WTC11 (cell line): ENCODE measurements at regions not wholly inside any gene's neighbourhood (a gene's known extent, or its start where the extent isn't known, plus 50 kb on each side); places are given as distances from the start of the nearest gene placed in this dataset.

Experiments
- ATAC-seq: fragments of 200-7000 bp; cut with Tn5 transposase; 2 replicates; pipeline ENCODE4 v1.10.0; 2021; ENCODE audit warnings: mild to moderate bottlenecking, moderate library complexity
- CTCF ChIA-PET: fragments of 300-600 bp; sonication (Branson Sonifier 250); formaldehyde crosslinking; loops from one replicate; lab custom pipeline; 2021; ENCODE audit warnings: antibody characterized with exemption; lab: Charles Lee
- POLR2A ChIA-PET: fragments of 350-600 bp; sonication (Branson Sonifier 250); formaldehyde crosslinking; loops from one replicate; lab custom pipeline; 2021; ENCODE audit warnings: antibody characterized with exemption; lab: Charles Lee
- DNase-seq: peaks from one replicate; pipeline ENCODE4 v3.0.0; 2021; ENCODE audit warnings: low spot score
- H3K27ac Mint-ChIP-seq: 2 replicates; pipeline ENCODE4 v1.8.0; 2021; ENCODE audit warnings: mixed read lengths
- H3K27me3 Mint-ChIP-seq: 2 replicates; pipeline ENCODE4 v1.8.0; 2021; ENCODE audit warnings: low read depth, mild to moderate bottlenecking, moderate library complexity, mixed read lengths
- H3K36me3 Mint-ChIP-seq: 2 replicates; pipeline ENCODE4 v1.8.0; 2021; ENCODE audit warnings: mixed read lengths
- H3K4me1 Mint-ChIP-seq: 2 replicates; pipeline ENCODE4 v1.8.0; 2022; ENCODE audit warnings: mixed read lengths
- H3K4me3 Mint-ChIP-seq: 2 replicates; pipeline ENCODE4 v1.8.0; 2021; ENCODE audit warnings: mild to moderate bottlenecking, moderate library complexity, mixed read lengths
- H3K9me3 Mint-ChIP-seq: 2 replicates; pipeline ENCODE4 v1.8.0; 2021; ENCODE audit warnings: mixed read lengths
- AR ChIP-seq: fragments of 250-450 bp; sonication (Bioruptor Pico); IDR thresholded peaks from 2 replicates; pipeline ENCODE4 v1.9.0; 2021; ENCODE audit warnings: mild to moderate bottlenecking
- ATF3 ChIP-seq: sonication (generic); formaldehyde crosslinking; conservative IDR thresholded peaks from 2 replicates; pipeline ENCODE4 v1.8.1; 2022; ENCODE audit warnings: mild to moderate bottlenecking, missing genetic modification reagents
- ATF6 ChIP-seq: sonication (generic); formaldehyde crosslinking; IDR thresholded peaks from 2 replicates; pipeline ENCODE4 v1.8.1; 2023; ENCODE audit warnings: mild to moderate bottlenecking, missing genetic modification reagents
- CREM ChIP-seq: sonication (generic); formaldehyde crosslinking; IDR thresholded peaks from 2 replicates; pipeline ENCODE4 v1.8.1; 2022; ENCODE audit warnings: mild to moderate bottlenecking, missing genetic modification reagents, moderate library complexity
- ERG ChIP-seq: fragments of 250-450 bp; sonication (Bioruptor Pico); IDR thresholded peaks from 2 replicates; pipeline ENCODE4 v1.8.0; 2021; ENCODE audit warnings: mild to moderate bottlenecking
- HMGA2 ChIP-seq: fragments of 250-450 bp; sonication (Bioruptor Pico); IDR thresholded peaks from 2 replicates; pipeline ENCODE4 v1.4.0; 2021; ENCODE audit warnings: mild to moderate bottlenecking, moderate library complexity
- IRF1 ChIP-seq: sonication (generic); formaldehyde crosslinking; IDR thresholded peaks from 2 replicates; pipeline ENCODE4 v1.8.0; 2023; ENCODE audit warnings: missing genetic modification reagents
- JUN ChIP-seq: sonication (generic); formaldehyde crosslinking; IDR thresholded peaks from 2 replicates; pipeline ENCODE4 v1.8.0; 2023; ENCODE audit warnings: mild to moderate bottlenecking, missing genetic modification reagents
- KAT7 ChIP-seq: sonication (generic); formaldehyde crosslinking; IDR thresholded peaks from 2 replicates; pipeline ENCODE4 v1.8.1; 2023; ENCODE audit warnings: missing genetic modification reagents, mild to moderate bottlenecking, borderline replicate concordance
- MLX ChIP-seq: sonication (generic); formaldehyde crosslinking; IDR thresholded peaks from 2 replicates; pipeline ENCODE4 v1.8.1; 2023; ENCODE audit warnings: mild to moderate bottlenecking, missing genetic modification reagents, moderate library complexity
- NFATC4 ChIP-seq: fragments of 250-450 bp; sonication (Bioruptor Pico); IDR thresholded peaks from 2 replicates; pipeline ENCODE4 v1.9.0; 2021; ENCODE audit warnings: mild to moderate bottlenecking
- PREB ChIP-seq: sonication (generic); formaldehyde crosslinking; IDR thresholded peaks from 2 replicates; pipeline ENCODE4 v1.8.1; 2022; ENCODE audit warnings: mild to moderate bottlenecking, missing genetic modification reagents, moderate library complexity, borderline replicate concordance
- RORB ChIP-seq: fragments of 250-450 bp; sonication (Bioruptor Pico); IDR thresholded peaks from 2 replicates; pipeline ENCODE4 v1.9.0; 2021; ENCODE audit warnings: mild to moderate bottlenecking
- TEAD4 ChIP-seq: sonication (generic); formaldehyde crosslinking; IDR thresholded peaks from 2 replicates; pipeline ENCODE4 v1.8.0; 2022; ENCODE audit warnings: mild to moderate bottlenecking, missing genetic modification reagents
- USF2 ChIP-seq: sonication (generic); formaldehyde crosslinking; IDR thresholded peaks from 2 replicates; pipeline ENCODE4 v1.8.1; 2023; ENCODE audit warnings: mild to moderate bottlenecking, missing genetic modification reagents, moderate library complexity
- ZNF425 ChIP-seq: fragments of 250-450 bp; sonication (Bioruptor Pico); conservative IDR thresholded peaks from 2 replicates; pipeline ENCODE4 v1.9.0; 2021; ENCODE audit warnings: mild to moderate bottlenecking
- ZNF512 ChIP-seq: sonication (generic); formaldehyde crosslinking; IDR thresholded peaks from 2 replicates; pipeline ENCODE4 v1.8.1; 2022; ENCODE audit warnings: missing genetic modification reagents, borderline replicate concordance

- Mint-ChIP-seq H3K27ac (no peak overlapping the region), H3K36me3 (no peaks in the 10 kb centered on the region), H3K4me1 (peaks cover 22% of the 10 kb centered on the region), H3K4me3 (no peak overlapping the region), H3K27me3 (no peaks in the 10 kb centered on the region; the same call in 1 of the 2 replicates), H3K9me3 (no peaks in the 10 kb centered on the region)
- POLR2A ChIA-PET, result no interaction called here
- ATAC-seq (no peak), DNase-seq (no peak)
- CTCF ChIA-PET, result no interaction called here
- no peak for TF ChIP-seq KAT7 (CRISPR knock-in tag)
- peak; percentile 11; the same call in 1 of the 2 replicates for TF ChIP-seq HMGA2 (CRISPR knock-in tag)
Measured at GRCh38 chr7:148474481-148475025, 116.0 kb upstream of the C7orf33 start.

- H3K4me3 Mint-ChIP-seq, result no peak overlapping the region
- H3K9me3 Mint-ChIP-seq, result no peaks in the 10 kb centered on the region
- no peak for DNase-seq
- ChIA-PET CTCF (no interaction called here), POLR2A (no interaction called here)
- peaks cover 25% of the 10 kb centered on the region for H3K4me1 Mint-ChIP-seq
- 0 out of 2 replicates have a peak, but pooled peaks have one; percentile 43 for ATAC-seq
- H3K36me3 Mint-ChIP-seq, result no peaks in the 10 kb centered on the region
- no peaks in the 10 kb centered on the region; the same call in 1 of the 2 replicates for H3K27me3 Mint-ChIP-seq
- H3K27ac Mint-ChIP-seq, result no peak overlapping the region; the same call in 1 of the 2 replicates
- TF ChIP-seq JUN (CRISPR knock-in tag) (no peak), USF2 (CRISPR knock-in tag) (no peak), PREB (CRISPR knock-in tag) (no peak), MLX (CRISPR knock-in tag) (no peak), RORB (CRISPR knock-in tag) (no peak), TEAD4 (CRISPR knock-in tag) (no peak), ERG (CRISPR knock-in tag) (no peak), CREM (no peak), IRF1 (CRISPR knock-in tag) (no peak), ATF6 (CRISPR knock-in tag) (no peak), ATF3 (no peak), ZNF512 (CRISPR knock-in tag) (no peak), NFATC4 (CRISPR knock-in tag) (no peak), ZNF425 (CRISPR knock-in tag) (no peak), AR (CRISPR knock-in tag) (no peak)
Measured at GRCh38 chr7:148478551-148478950, 112.0 kb upstream of the C7orf33 start.
